ENCODE measurements at regions not wholly inside any gene's neighbourhood (a gene's known extent, or its start where the extent isn't known, plus 50 kb on each side); places are given as distances from the start of the nearest gene placed in this dataset.

- Histone ChIP-seq H3K27me3 (ENCODE audit: control insufficient read depth in 2 of 2, insufficient read depth in 2 of 2, low read length in 2 of 2) (peaks cover 0 to 2% of the 10 kb centered on the region in 2 experiments), H4K20me1 (replicated peaks; ENCODE audit: control insufficient read depth, extremely low read depth, insufficient read depth, low read length) (no peaks in the 10 kb centered on the region), H3K9me1 (replicated peaks; ENCODE audit: control insufficient read depth, extremely low read depth, insufficient read depth, low read length) (no peaks in the 10 kb centered on the region), H2AFZ (ENCODE audit: low read depth, low read length) (no peak overlapping the region), H3K4me1 (ENCODE audit: control insufficient read depth, extremely low read depth, insufficient read depth, low read length) (no peaks in the 10 kb centered on the region), H3K4me3 (replicated peaks in 1 of 3; ENCODE audit: insufficient read depth in 1 of 3, low read depth in 1 of 3, low read length in 3 of 3) (no peak overlapping the region), H3K27ac (ENCODE audit: insufficient read depth, low read depth, low read length) (no peak overlapping the region), H3K79me2 (ENCODE audit: control insufficient read depth, insufficient read depth, low read length) (no peaks in the 10 kb centered on the region), H3K36me3 (ENCODE audit: control insufficient read depth in 2 of 2, extremely low read depth in 1 of 2, insufficient read depth in 2 of 2, low read length in 2 of 2) (no peaks in the 10 kb centered on the region), H3K9ac (replicated peaks; ENCODE audit: extremely low read depth, insufficient read depth, low read length) (no peak overlapping the region), H3K9me3 (replicated peaks; ENCODE audit: control insufficient read depth, insufficient read depth, low read length) (no peaks in the 10 kb centered on the region), H3K4me2 (ENCODE audit: insufficient read depth, low read length) (no peak overlapping the region)
- DNase-seq (ENCODE audit: low read depth, low spot score) = no peak
- no TSS peak for BruUV-seq (replicated peaks)
- TF ChIP-seq FOS (IDR thresholded peaks at IDR 0.05; ENCODE audit: borderline replicate concordance, insufficient read depth, low read length) (no peak), POLR2A (IDR thresholded peaks at IDR 0.05; ENCODE audit: low read depth, low read length) (no peak), MYC (IDR thresholded peaks at IDR 0.05; ENCODE audit: low read depth, low read length) (no peak), GATA2 (IDR thresholded peaks at IDR 0.05; ENCODE audit: insufficient read depth, insufficient read length, low read depth, low read length) (no peak), CTCF (IDR thresholded peaks at IDR 0.05; ENCODE audit: extremely low read depth in 1 of 2, insufficient read depth in 1 of 2, low read depth in 1 of 2, low read length in 2 of 2) (no peak), JUN (IDR thresholded peaks at IDR 0.05; ENCODE audit: borderline replicate concordance, insufficient read depth, insufficient read length, low read depth) (no peak), POLR2AphosphoS5 (IDR thresholded peaks at IDR 0.05; ENCODE audit: insufficient read depth, low read depth, low read length) (no peak), EZH2 (IDR thresholded peaks at IDR 0.05; ENCODE audit: borderline replicate concordance, low read depth, low read length, severe bottlenecking) (no peak)
- TF ChIP-seq, protein P1, sequence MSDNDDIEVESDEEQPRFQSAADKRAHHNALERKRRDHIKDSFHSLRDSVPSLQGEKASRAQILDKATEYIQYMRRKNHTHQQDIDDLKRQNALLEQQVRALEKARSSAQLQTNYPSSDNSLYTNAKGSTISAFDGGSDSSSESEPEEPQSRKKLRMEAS (IDR thresholded peaks at IDR 0.05; ENCODE audit: insufficient read depth, insufficient read length) = no peak
- intact Hi-C loops (cut with micrococcal nuclease) (no loop called here), dilution Hi-C loops (cut with MboI; ENCODE audit: extremely low pct_ligation_motif_present, low sequenced_read_pairs) (no loop called here)
- ChIA-PET CTCF (no interaction called here), POLR2A (no interaction called here)
- FAIRE-seq = no peak
Measured at GRCh38 chr15:59948924-59949613, 55.0 kb upstream of the FOXB1 start.

All from endothelial cell of umbilical vein (primary cell).